H1 (cell line): ENCODE measurements at regions not wholly inside any gene's neighbourhood (a gene's known extent, or its start where the extent isn't known, plus 50 kb on each side); places are given as distances from the start of the nearest gene placed in this dataset.

Experiments
- CTCF ChIA-PET: fragments of 300-600 bp; sonication (Branson Sonifier 250); formaldehyde crosslinking; loops from one replicate; lab custom pipeline; 2021; ENCODE audit not compliant: partially characterized antibody; lab: Charles Lee
- POLR2A ChIA-PET: fragments of 300-600 bp; sonication (Branson Sonifier 250); formaldehyde crosslinking; loops from one replicate; lab custom pipeline; 2021; ENCODE audit warnings: inconsistent platforms; ENCODE audit not compliant: partially characterized antibody; lab: Charles Lee
- DNase-seq, 2 experiments: peaks; one replicate each; pipeline versions ENCODE4 v3.0.0 to v3.0.0-alpha.2; 2010 to 2022; ENCODE audit warnings: low spot score in 2 of 2, low read depth in 1 of 2, mixed read lengths in 1 of 2
- FAIRE-seq: peaks from 2 replicates; lab custom pipeline; 2011; peaks lifted over from hg19 to GRCh38; lab: Jason Lieb, UNC
- H2AFZ ChIP-seq: 2 replicates; pipeline ENCODE4 v1.8.1; 2012; ENCODE audit warnings: low read length, inconsistent platforms
- H2AK5ac ChIP-seq: 2 replicates; pipeline ENCODE4 v1.6.1; 2013; ENCODE audit warnings: low read depth, low read length
- H2BK120ac ChIP-seq: replicated peaks from 2 replicates; pipeline ENCODE3; 2013; ENCODE audit warnings: low read depth, low read length, inconsistent platforms
- H2BK12ac ChIP-seq: 2 replicates; pipeline ENCODE4 v1.6.1; 2013; ENCODE audit warnings: low read depth, low read length
- H2BK15ac ChIP-seq: 2 replicates; pipeline ENCODE4 v1.6.1; 2013; ENCODE audit warnings: low read length
- H2BK20ac ChIP-seq: 2 replicates; pipeline ENCODE4 v1.6.1; 2013; ENCODE audit warnings: low read length
- H2BK5ac ChIP-seq: 2 replicates; pipeline ENCODE4 v1.6.1; 2013; ENCODE audit warnings: low read depth, low read length
- H3K14ac ChIP-seq: 2 replicates; pipeline ENCODE4 v1.6.1; 2013; ENCODE audit warnings: inconsistent platforms; ENCODE audit not compliant: insufficient read length
- H3K18ac ChIP-seq: 2 replicates; pipeline ENCODE4 v1.6.1; 2013; ENCODE audit warnings: low read length; ENCODE audit errors: extremely low read depth
- H3K23ac ChIP-seq: 2 replicates; pipeline ENCODE4 v1.6.1; 2013; ENCODE audit warnings: inconsistent platforms; ENCODE audit not compliant: insufficient read length
- H3K23me2 ChIP-seq: 2 replicates; pipeline ENCODE4 v1.6.1; 2013; ENCODE audit warnings: low read depth, low read length
- H3K27ac ChIP-seq: 2 replicates; pipeline ENCODE4 v1.6.1; 2011; ENCODE audit warnings: low read depth, low read length, inconsistent platforms
- H3K27me3 ChIP-seq, 4 experiments: replicated peaks in 1 of 4; 1 replicate in 1 of 4; 2 replicates in 3 of 4; pipeline versions ENCODE4 v1.6.1 to v1.8.1; 2011 to 2013; ENCODE audit warnings: low read length in 3 of 4, mild to moderate bottlenecking in 3 of 4, inconsistent platforms in 2 of 4, mixed read lengths in 2 of 4, moderate library complexity in 1 of 4; ENCODE audit not compliant: control insufficient read depth in 3 of 4, insufficient read depth in 3 of 4; ENCODE audit errors: extremely low read depth in 1 of 4
- H3K36me3 ChIP-seq, 4 experiments: 2 replicates each; pipeline versions ENCODE4 v1.6.1 to v1.8.1; 2011 to 2013; ENCODE audit warnings: mild to moderate bottlenecking in 4 of 4, low read length in 3 of 4, moderate library complexity in 2 of 4, control low read depth in 1 of 4, inconsistent platforms in 1 of 4; ENCODE audit not compliant: insufficient read depth in 4 of 4, control insufficient read depth in 2 of 4
- H3K4ac ChIP-seq: replicated peaks from 2 replicates; pipeline ENCODE3; 2013; ENCODE audit warnings: low read length, low read depth, mixed read lengths, inconsistent platforms; ENCODE audit not compliant: insufficient read length
- H3K4me1 ChIP-seq, 4 experiments: replicated peaks in 1 of 4; 1 replicate in 1 of 4; 2 replicates in 3 of 4; pipeline versions ENCODE4 v1.6.1 to v1.8.1; 2011 to 2013; ENCODE audit warnings: low read length in 3 of 4, inconsistent platforms in 2 of 4, mixed read lengths in 1 of 4; ENCODE audit not compliant: insufficient read depth in 4 of 4, control insufficient read depth in 3 of 4
- H3K4me2 ChIP-seq, 2 experiments: 2 replicates each; pipeline versions ENCODE4 v1.6.1 to v1.8.1; 2011 to 2013; ENCODE audit warnings: low read depth in 2 of 2, low read length in 2 of 2, control low read depth in 1 of 2, inconsistent platforms in 1 of 2, mild to moderate bottlenecking in 1 of 2; ENCODE audit not compliant: insufficient read depth in 1 of 2
- H3K4me3 ChIP-seq, 4 experiments: fragments of 200-600, 300-600 bp in 1 of 4; sonication (generic), shearing (Covaris generic), sonication (Bioruptor Twin) in 1 of 4; 2 replicates each; pipeline versions ENCODE4 v1.5.1 to v1.8.1; 2011 to 2016; ENCODE audit warnings: low read length in 4 of 4, low read depth in 3 of 4, control low read depth in 2 of 4, inconsistent platforms in 2 of 4, mild to moderate bottlenecking in 2 of 4, mixed read lengths in 1 of 4, moderate library complexity in 1 of 4; ENCODE audit not compliant: insufficient read depth in 2 of 4; ENCODE audit errors: extremely low read depth in 1 of 4
- H3K56ac ChIP-seq: replicated peaks from 2 replicates; pipeline ENCODE3; 2013; ENCODE audit warnings: low read depth, mild to moderate bottlenecking, mixed read lengths, low read length, inconsistent platforms; ENCODE audit not compliant: insufficient read length
- H3K79me1 ChIP-seq: 2 replicates; pipeline ENCODE4 v1.6.1; 2013; ENCODE audit warnings: low read depth, low read length, control low read depth
- H3K79me2 ChIP-seq, 2 experiments: 2 replicates each; pipeline versions ENCODE4 v1.6.1 to v1.8.1; 2012 to 2013; ENCODE audit warnings: low read length in 2 of 2, mild to moderate bottlenecking in 2 of 2, inconsistent platforms in 1 of 2; ENCODE audit not compliant: insufficient read depth in 2 of 2, control insufficient read depth in 1 of 2
- H3K9ac ChIP-seq, 4 experiments: replicated peaks in 1 of 4; 1 replicate in 1 of 4; 2 replicates in 3 of 4; pipeline versions ENCODE4 v1.6.1 to v1.8.1; 2011 to 2013; ENCODE audit warnings: low read depth in 3 of 4, low read length in 3 of 4, control low read depth in 2 of 4, mild to moderate bottlenecking in 2 of 4, moderate library complexity in 2 of 4, inconsistent platforms in 1 of 4; ENCODE audit errors: extremely low read depth in 1 of 4
- H3K9me3 ChIP-seq, 2 experiments: 2 replicates each; pipeline versions ENCODE4 v1.6.1 to v1.8.1; 2012 to 2013; ENCODE audit warnings: mild to moderate bottlenecking in 2 of 2, moderate library complexity in 2 of 2, control low read depth in 1 of 2, inconsistent platforms in 1 of 2, low read depth in 1 of 2, low read length in 1 of 2, mixed read lengths in 1 of 2; ENCODE audit not compliant: insufficient read depth in 2 of 2
- H4K20me1 ChIP-seq, 2 experiments: replicated peaks in 1 of 2; 2 replicates each; pipeline versions ENCODE3 to v1.8.1; 2011 to 2013; ENCODE audit warnings: inconsistent platforms in 2 of 2, low read length in 2 of 2, mild to moderate bottlenecking in 1 of 2; ENCODE audit not compliant: insufficient read depth in 2 of 2, control insufficient read depth in 1 of 2
- H4K5ac ChIP-seq: 2 replicates; pipeline ENCODE4 v1.6.1; 2013; ENCODE audit warnings: low read length, low read depth, mixed read lengths, inconsistent platforms; ENCODE audit not compliant: insufficient read length
- H4K8ac ChIP-seq: 2 replicates; pipeline ENCODE4 v1.8.0; 2013; ENCODE audit warnings: mild to moderate bottlenecking, moderate library complexity, low read length, inconsistent platforms; ENCODE audit not compliant: insufficient read depth; ENCODE audit errors: extremely low read depth
- H4K91ac ChIP-seq: replicated peaks from 2 replicates; pipeline ENCODE3; 2013; ENCODE audit warnings: low read length, mixed read lengths, inconsistent platforms; ENCODE audit not compliant: insufficient read length
- ATF3 ChIP-seq: IDR thresholded peaks from 2 replicates; pipeline ENCODE4 v1.6.1; 2011; ENCODE audit warnings: low read depth, mild to moderate bottlenecking, low read length; ENCODE audit not compliant: insufficient read depth
- CHD2 ChIP-seq: IDR thresholded peaks from 2 replicates; pipeline ENCODE4 v1.6.1; 2012; ENCODE audit warnings: low read length, improper control_type of control experiment
- EZH2 ChIP-seq: fragments of 200-600 bp; sonication (generic); IDR thresholded peaks from 2 replicates; pipeline ENCODE4 v1.7.1; 2012; ENCODE audit warnings: low read depth, mild to moderate bottlenecking, moderate library complexity, low read length, inconsistent platforms; ENCODE audit not compliant: severe bottlenecking
- KDM1A ChIP-seq: fragments of 200-600, 300-600 bp; sonication (generic); IDR thresholded peaks from 2 replicates; pipeline ENCODE4 v1.7.1; 2016; ENCODE audit warnings: mild to moderate bottlenecking, low read length, borderline replicate concordance
- SUZ12 ChIP-seq: fragments of 200-600 bp; sonication (generic); IDR thresholded peaks from 2 replicates; pipeline ENCODE4 v1.6.1; 2012; ENCODE audit warnings: mild to moderate bottlenecking, inconsistent platforms, low read length, moderate library complexity, mixed read lengths
- TAF1 ChIP-seq: IDR thresholded peaks from 2 replicates; pipeline ENCODE4 v1.6.1; 2011; ENCODE audit warnings: mild to moderate bottlenecking, low read depth, low read length
- WGBS, 2 experiments: shearing (Covaris generic) in 1 of 2; methylation state at CpG; one replicate each; pipeline versions ENCODE4 v1.1.6 to v1.1.7; 2013 to 2015; ENCODE audit warnings: low lambda C conversion rate in 2 of 2, mixed read lengths in 2 of 2, inconsistent platforms in 1 of 2, low coverage in 1 of 2, missing lambda C conversion rate in 1 of 2; ENCODE audit not compliant: insufficient replicate concordance in 2 of 2, insufficient coverage in 1 of 2, insufficient read length in 1 of 2; ENCODE audit errors: extremely low coverage in 1 of 2, missing lambda C conversion rate in 1 of 2; 5-methylcytosine and 5-hydroxymethylcytosine counted together
- TF ChIP-seq, protein P1 (sequence below): IDR thresholded peaks from 2 replicates; pipeline ENCODE4 v1.6.1; 2011; ENCODE audit warnings: low read length, improper control_type of control experiment
- TF ChIP-seq, protein P2 (sequence below): IDR thresholded peaks from 2 replicates; pipeline ENCODE4 v1.6.1; 2012; ENCODE audit warnings: low read length, inconsistent platforms

- Histone ChIP-seq H2BK12ac (no peak overlapping the region), H4K8ac (no peak overlapping the region), H3K9ac (no peak overlapping the region), H2BK20ac (no peak overlapping the region), H3K4me2 (no peak overlapping the region), H3K14ac (no peak overlapping the region), H3K4me1 (no peaks in the 10 kb centered on the region), H2BK120ac (no peak overlapping the region), H3K79me2 (no peaks in the 10 kb centered on the region), H3K9me3 (no peaks in the 10 kb centered on the region), H2BK15ac (no peak overlapping the region), H2AK5ac (no peak overlapping the region), H4K91ac (no peak overlapping the region), H4K5ac (no peak overlapping the region), H3K27ac (no peak overlapping the region), H3K4me3 (no peak overlapping the region), H4K20me1 (no peaks in the 10 kb centered on the region), H2AFZ (no peak overlapping the region), H3K18ac (no peak overlapping the region), H3K79me1 (no peaks in the 10 kb centered on the region), H3K56ac (no peak overlapping the region), H2BK5ac (no peak overlapping the region), H3K4ac (no peak overlapping the region), H3K23ac (no peak overlapping the region), H3K27me3 (no peaks in the 10 kb centered on the region), H3K23me2 (no peaks in the 10 kb centered on the region; the same call in 1 of the 2 replicates), H3K36me3 (no peaks in the 10 kb centered on the region)
- FAIRE-seq (no peak), DNase-seq (no peak)
- ChIA-PET CTCF (interaction anchor here (0.6 to 1.2 kb wide), 3 partner anchors 39 to 1089 kb away, joined by 3 to 5 read pairs (median 4); no protein-coding TSS in a partner anchor), POLR2A (no interaction called here)
- 93% methylated on average over 4 of the region's 4 CpGs; no CpG with 5 or more reads in 1 of the 2 experiments for WGBS, 2 experiments
- TF ChIP-seq CHD2 (no peak), KDM1A (no peak), SUZ12 (no peak), EZH2 (no peak), ATF3 (no peak), TAF1 (no peak)
- TF ChIP-seq, protein P1, sequence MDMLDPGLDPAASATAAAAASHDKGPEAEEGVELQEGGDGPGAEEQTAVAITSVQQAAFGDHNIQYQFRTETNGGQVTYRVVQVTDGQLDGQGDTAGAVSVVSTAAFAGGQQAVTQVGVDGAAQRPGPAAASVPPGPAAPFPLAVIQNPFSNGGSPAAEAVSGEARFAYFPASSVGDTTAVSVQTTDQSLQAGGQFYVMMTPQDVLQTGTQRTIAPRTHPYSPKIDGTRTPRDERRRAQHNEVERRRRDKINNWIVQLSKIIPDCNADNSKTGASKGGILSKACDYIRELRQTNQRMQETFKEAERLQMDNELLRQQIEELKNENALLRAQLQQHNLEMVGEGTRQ, result no peak
- TF ChIP-seq, protein P2, sequence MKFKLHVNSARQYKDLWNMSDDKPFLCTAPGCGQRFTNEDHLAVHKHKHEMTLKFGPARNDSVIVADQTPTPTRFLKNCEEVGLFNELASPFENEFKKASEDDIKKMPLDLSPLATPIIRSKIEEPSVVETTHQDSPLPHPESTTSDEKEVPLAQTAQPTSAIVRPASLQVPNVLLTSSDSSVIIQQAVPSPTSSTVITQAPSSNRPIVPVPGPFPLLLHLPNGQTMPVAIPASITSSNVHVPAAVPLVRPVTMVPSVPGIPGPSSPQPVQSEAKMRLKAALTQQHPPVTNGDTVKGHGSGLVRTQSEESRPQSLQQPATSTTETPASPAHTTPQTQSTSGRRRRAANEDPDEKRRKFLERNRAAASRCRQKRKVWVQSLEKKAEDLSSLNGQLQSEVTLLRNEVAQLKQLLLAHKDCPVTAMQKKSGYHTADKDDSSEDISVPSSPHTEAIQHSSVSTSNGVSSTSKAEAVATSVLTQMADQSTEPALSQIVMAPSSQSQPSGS, result no peak
These were observed 263.9 kb upstream of the UBE2E3 start for GRCh38 chr2:180716186-180717180.
